Smooth muscle cell (in vitro differentiated cells): ENCODE measurements at regions not wholly inside any gene's neighbourhood (a gene's known extent, or its start where the extent isn't known, plus 50 kb on each side); places are given as distances from the start of the nearest gene placed in this dataset.

Experiments
- DNase-seq: peaks from one replicate; lab custom pipeline; 2025; ENCODE audit not compliant: unreplicated experiment; lab: John Stamatoyannopoulos, UW
- H2AFZ ChIP-seq: fragments of 200-600 bp; sonication (generic); 2 replicates; pipeline ENCODE4 v1.6.0; 2016; ENCODE audit warnings: antibody characterized with exemption, low read depth, mild to moderate bottlenecking
- H3F3A ChIP-seq: fragments of 200-600 bp; sonication (generic); 2 replicates; pipeline ENCODE4 v1.6.0; 2017; ENCODE audit warnings: antibody characterized with exemption, low read depth
- H3K27ac ChIP-seq: fragments of 200-600 bp; sonication (generic); 2 replicates; pipeline ENCODE4 v1.5.1; 2016; ENCODE audit warnings: low read depth, mild to moderate bottlenecking
- H3K27me3 ChIP-seq: fragments of 200-600 bp; sonication (generic); 2 replicates; pipeline ENCODE4 v1.6.1; 2016; ENCODE audit warnings: low read depth, mild to moderate bottlenecking
- H3K36me3 ChIP-seq: fragments of 200-600 bp; sonication (generic); 2 replicates; pipeline ENCODE4 v1.5.1; 2016; ENCODE audit warnings: low read depth
- H3K4me1 ChIP-seq: fragments of 200-600 bp; sonication (generic); 2 replicates; pipeline ENCODE4 v1.5.1; 2016; ENCODE audit warnings: low read depth
- H3K4me2 ChIP-seq: fragments of 200-600 bp; sonication (generic); 2 replicates; pipeline ENCODE4 v1.6.0; 2016; ENCODE audit warnings: mild to moderate bottlenecking
- H3K4me3 ChIP-seq: fragments of 200-600 bp; sonication (generic); 2 replicates; pipeline ENCODE4 v1.5.1; 2016; ENCODE audit warnings: mild to moderate bottlenecking
- H3K79me2 ChIP-seq: fragments of 200-600 bp; sonication (generic); 2 replicates; pipeline ENCODE4 v1.6.0; 2016; ENCODE audit warnings: low read depth, mild to moderate bottlenecking
- H3K9ac ChIP-seq: fragments of 200-600 bp; sonication (generic); 2 replicates; pipeline ENCODE4 v1.6.0; 2016; ENCODE audit warnings: low read depth
- H3K9me3 ChIP-seq: fragments of 200-600 bp; sonication (generic); replicated peaks from 2 replicates; pipeline ENCODE4 v1.5.1; 2016; ENCODE audit warnings: low read depth
- H4K20me1 ChIP-seq: fragments of 200-600 bp; sonication (generic); 2 replicates; pipeline ENCODE4 v1.6.0; 2016; ENCODE audit warnings: low read depth
- WGBS: methylation state at CpG from one replicate; pipeline ENCODE4 v1.1.7; 2016; ENCODE audit warnings: low lambda C conversion rate; 5-methylcytosine and 5-hydroxymethylcytosine counted together
- TF ChIP-seq, protein P1 (sequence below): fragments of 200-600 bp; sonication (generic); IDR thresholded peaks from 2 replicates; pipeline ENCODE4 v1.5.1; 2017; ENCODE audit warnings: borderline replicate concordance, mild to moderate bottlenecking, antibody characterized with exemption; ENCODE audit not compliant: insufficient read depth, poor library complexity, severe bottlenecking

DNA sequence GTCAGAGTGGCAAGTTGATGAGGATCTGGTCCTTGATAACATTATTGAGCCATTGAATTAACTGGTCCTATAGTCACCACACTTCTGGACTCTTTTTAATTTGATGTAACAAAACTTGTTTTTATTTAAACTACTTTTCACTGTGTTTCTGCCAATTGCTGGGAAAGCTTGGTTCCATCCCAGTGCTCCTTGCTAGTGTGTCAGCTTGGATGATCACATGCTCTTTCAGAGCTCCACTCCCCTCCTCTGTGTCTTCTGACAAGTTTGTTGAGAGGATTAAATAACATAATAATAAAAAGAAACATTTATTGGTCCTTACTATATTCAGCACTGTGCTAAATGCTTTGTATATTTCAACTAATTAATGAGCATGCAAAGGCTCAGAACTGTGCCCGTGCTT lies 448.5 kb upstream of the B3GALT2 start:
- Histone ChIP-seq H3K9me3 (no peaks in the 10 kb centered on the region), H3K27me3 (no peaks in the 10 kb centered on the region), H3K9ac (no peak overlapping the region), H3K79me2 (no peaks in the 10 kb centered on the region), H2AFZ (peak overlapping the region; percentile 36), H3K36me3 (no peaks in the 10 kb centered on the region), H3K4me2 (no peak overlapping the region), H3F3A (no peaks in the 10 kb centered on the region), H4K20me1 (no peaks in the 10 kb centered on the region), H3K4me3 (no peak overlapping the region), H3K27ac (no peak overlapping the region), H3K4me1 (peaks cover 2% of the 10 kb centered on the region)
- 95% methylated on average over 1 of the region's 1 CpG for WGBS
- DNase-seq = no peak
- TF ChIP-seq, protein P1, sequence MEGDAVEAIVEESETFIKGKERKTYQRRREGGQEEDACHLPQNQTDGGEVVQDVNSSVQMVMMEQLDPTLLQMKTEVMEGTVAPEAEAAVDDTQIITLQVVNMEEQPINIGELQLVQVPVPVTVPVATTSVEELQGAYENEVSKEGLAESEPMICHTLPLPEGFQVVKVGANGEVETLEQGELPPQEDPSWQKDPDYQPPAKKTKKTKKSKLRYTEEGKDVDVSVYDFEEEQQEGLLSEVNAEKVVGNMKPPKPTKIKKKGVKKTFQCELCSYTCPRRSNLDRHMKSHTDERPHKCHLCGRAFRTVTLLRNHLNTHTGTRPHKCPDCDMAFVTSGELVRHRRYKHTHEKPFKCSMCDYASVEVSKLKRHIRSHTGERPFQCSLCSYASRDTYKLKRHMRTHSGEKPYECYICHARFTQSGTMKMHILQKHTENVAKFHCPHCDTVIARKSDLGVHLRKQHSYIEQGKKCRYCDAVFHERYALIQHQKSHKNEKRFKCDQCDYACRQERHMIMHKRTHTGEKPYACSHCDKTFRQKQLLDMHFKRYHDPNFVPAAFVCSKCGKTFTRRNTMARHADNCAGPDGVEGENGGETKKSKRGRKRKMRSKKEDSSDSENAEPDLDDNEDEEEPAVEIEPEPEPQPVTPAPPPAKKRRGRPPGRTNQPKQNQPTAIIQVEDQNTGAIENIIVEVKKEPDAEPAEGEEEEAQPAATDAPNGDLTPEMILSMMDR = no peak

DNA sequence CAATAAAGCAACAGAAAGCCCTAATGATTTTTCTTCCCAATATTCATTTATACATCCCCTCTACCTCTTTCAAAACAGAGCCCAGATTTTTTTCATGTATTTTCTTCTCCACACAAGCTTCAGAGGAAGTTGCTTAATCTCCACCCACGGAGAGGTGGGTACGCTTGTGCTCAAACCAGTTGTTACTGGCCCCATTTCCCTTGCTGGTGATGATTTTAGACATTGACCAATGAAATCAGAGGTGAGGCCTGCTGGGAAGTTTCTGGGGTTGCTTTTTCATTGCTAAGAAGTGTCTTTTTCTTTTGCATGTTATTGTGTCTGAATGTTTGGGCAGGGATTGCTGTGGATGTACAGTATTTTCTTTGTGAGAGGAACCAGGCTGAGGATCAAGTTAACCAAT lies 448.1 kb upstream of the B3GALT2 start:
- no peak for DNase-seq

DNA sequence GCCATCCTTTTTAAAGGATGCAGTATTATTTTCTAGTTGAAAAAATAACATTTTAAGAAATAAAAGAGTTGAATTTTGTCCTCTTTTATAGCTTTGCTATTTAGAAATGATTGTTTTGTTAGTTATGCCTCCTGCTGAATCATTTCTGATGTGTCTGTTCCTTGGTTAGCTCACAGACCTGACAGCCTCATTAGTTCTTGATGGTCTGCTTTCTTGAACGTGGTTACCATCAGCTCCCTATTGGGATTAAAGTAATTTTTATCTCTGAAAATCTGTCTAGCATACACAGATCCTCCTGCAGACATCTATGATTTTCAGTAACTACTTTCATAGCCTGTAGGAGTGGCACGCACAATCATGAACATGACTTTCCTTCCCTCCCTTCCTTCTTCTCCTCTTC lies 447.6 kb upstream of the B3GALT2 start:
- TF ChIP-seq, protein P1 = no peak
- peaks cover 4% of the 10 kb centered on the region for H3K4me1 ChIP-seq
- H3K9me3 ChIP-seq = no peaks in the 10 kb centered on the region
- DNase-seq = no peak
- no peak overlapping the region for H3K4me3 ChIP-seq
- H3K4me2 ChIP-seq = no peak overlapping the region
- H2AFZ ChIP-seq = peak overlapping the region; percentile 36
- H3K9ac ChIP-seq = no peak overlapping the region
- no peak overlapping the region for H3K27ac ChIP-seq
- no peaks in the 10 kb centered on the region for H4K20me1 ChIP-seq
- H3K27me3 ChIP-seq = no peaks in the 10 kb centered on the region
- no peaks in the 10 kb centered on the region for H3K36me3 ChIP-seq
- 28% methylated on average over 2 of the region's 2 CpGs for WGBS
- no peaks in the 10 kb centered on the region for H3K79me2 ChIP-seq
- no peaks in the 10 kb centered on the region for H3F3A ChIP-seq

More for the DNA sequence above, 448.1 kb upstream of the B3GALT2 start:
- H4K20me1 ChIP-seq = no peaks in the 10 kb centered on the region
- H3K9ac ChIP-seq = no peak overlapping the region
- H3F3A ChIP-seq = no peaks in the 10 kb centered on the region
- no peak overlapping the region for H3K4me2 ChIP-seq
- no peaks in the 10 kb centered on the region for H3K79me2 ChIP-seq
- no peaks in the 10 kb centered on the region for H3K27me3 ChIP-seq
- no peak overlapping the region for H3K27ac ChIP-seq
- TF ChIP-seq, protein P1 = no peak
- no peak overlapping the region for H3K4me3 ChIP-seq
- peaks cover 4% of the 10 kb centered on the region for H3K4me1 ChIP-seq
- peak overlapping the region; percentile 36 for H2AFZ ChIP-seq
- WGBS = 62% methylated on average over 2 of the region's 2 CpGs
- H3K9me3 ChIP-seq = no peaks in the 10 kb centered on the region
- H3K36me3 ChIP-seq = no peaks in the 10 kb centered on the region

DNA sequence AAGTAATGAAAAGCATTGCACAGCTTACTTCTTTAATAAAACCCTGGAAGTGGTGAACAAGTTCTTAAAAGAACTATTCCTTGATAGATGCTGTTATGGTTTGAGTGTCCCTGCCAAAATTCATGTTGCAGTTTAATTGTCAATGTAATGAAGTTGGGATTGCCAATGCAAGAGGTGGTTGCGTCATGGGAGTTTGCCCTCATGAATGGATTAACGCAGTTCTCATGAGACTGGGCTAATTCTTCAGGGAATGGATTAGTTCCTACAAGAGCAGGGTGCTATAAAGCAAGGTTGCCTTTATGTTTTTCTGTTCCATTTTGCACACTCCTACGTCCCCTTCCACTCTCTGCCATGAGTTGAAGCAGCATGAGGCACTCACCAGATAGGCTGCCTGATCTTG lies 446.7 kb upstream of the B3GALT2 start:
- no peak for DNase-seq
- WGBS = 92% methylated on average over 3 of the region's 3 CpGs
- Histone ChIP-seq H3K79me2 (no peaks in the 10 kb centered on the region), H2AFZ (no peak overlapping the region), H4K20me1 (no peaks in the 10 kb centered on the region), H3K27me3 (no peaks in the 10 kb centered on the region), H3F3A (no peaks in the 10 kb centered on the region), H3K4me2 (no peak overlapping the region), H3K27ac (no peak overlapping the region), H3K9ac (no peak overlapping the region), H3K4me3 (no peak overlapping the region), H3K4me1 (peaks cover 4% of the 10 kb centered on the region), H3K9me3 (no peaks in the 10 kb centered on the region), H3K36me3 (no peaks in the 10 kb centered on the region)
- TF ChIP-seq, protein P1 = no peak
